Superior temporal gyrus (tissue), 1 donor: ENCODE measurements at regions not wholly inside any gene's neighbourhood (a gene's known extent, or its start where the extent isn't known, plus 50 kb on each side); places are given as distances from the start of the nearest gene placed in this dataset.
A peak's percentile ranks its signal among the peaks of the same experiment; 100 is the strongest.
"Not testable (repeated sequence)": the region's sequence is repeated elsewhere in the genome, so short reads cannot be mapped to it uniquely, and the experiment has no call there.

Experiments used
- DNase-seq: peaks from one replicate; pipeline ENCODE4 v3.0.0-alpha.2; 2016; ENCODE audit errors: extremely low spot score

DNA sequence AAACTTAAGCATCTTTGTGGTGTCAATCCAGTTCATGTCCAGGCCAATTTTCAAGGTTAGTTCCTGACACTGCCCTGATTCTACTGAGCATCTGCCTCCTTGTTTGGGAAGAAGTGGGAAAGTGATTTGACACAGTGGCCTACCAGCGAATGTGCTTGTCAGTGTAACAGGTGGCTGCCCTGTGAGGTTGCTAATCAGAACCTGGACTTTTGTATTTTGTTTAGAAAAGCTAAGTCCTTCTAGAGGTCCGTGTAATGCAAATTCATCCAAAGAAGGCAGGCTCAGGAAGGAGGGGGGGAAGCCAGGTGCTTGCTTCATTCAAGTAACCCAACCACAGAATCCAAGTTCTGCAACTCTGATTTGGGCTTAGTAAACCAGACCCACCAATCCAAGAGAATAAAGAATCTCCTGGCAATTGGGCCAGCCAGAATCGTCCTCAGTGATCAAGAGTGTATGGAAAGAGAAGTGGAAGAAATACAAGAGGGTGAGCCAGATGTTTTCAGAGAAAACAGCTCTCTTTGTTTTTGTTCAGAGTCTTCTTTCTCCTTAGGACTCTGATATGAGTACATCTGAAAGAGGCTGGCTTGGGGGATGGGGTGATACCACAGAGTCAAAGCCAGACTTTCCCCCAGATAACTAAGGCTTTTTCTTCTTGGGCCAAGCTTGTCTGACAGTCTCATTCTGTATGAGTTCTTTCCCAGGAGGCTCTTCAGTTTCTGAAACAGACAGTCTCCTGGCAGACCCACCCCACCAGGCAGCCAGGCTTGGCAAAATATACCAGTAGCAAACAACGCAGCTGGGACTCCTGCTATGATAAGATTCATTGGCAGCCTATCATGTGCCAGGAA, 508.9 kb upstream of the TBL1XR1 start:
- no peak for DNase-seq

DNA sequence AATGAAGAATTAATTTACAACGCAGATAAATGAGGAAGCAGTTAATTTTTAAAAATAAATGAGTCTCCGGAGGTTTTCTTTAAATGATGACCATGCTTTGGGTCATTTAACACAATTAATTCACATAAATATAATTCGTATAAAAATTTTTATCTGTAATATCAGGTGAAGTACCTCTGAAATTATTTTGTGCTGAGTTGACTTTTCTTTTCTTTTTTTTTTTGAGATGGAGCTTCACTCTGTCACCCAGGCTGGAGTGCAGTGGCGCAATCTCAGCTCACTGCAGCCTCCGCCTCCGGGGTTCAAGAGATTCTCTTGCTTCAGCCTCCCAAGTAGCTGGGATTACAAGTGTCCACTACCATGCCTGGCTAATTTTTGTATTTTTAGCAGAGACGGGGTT, 512.2 kb upstream of the TBL1XR1 start:
- not testable (repeated sequence) for DNase-seq

DNA sequence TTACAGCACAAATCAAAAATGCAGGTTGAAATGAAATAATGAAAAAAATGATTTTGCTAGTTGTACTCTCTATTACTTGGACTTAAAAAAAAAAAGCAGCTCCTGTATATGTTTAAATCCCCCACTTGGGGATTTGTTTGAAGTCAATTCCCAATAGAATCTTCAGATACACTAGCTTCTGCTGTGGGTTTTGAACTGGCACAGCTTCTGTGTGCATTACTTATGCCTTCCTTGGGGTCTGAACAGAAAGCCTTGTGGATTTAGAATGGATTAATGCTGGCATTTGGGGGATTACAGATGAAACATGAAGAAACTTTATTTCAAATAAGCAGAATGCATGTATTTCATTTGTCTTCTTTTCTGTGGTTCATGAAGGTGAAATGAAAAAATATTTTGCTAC, 513.2 kb upstream of the TBL1XR1 start:
- DNase-seq, result no peak

DNA sequence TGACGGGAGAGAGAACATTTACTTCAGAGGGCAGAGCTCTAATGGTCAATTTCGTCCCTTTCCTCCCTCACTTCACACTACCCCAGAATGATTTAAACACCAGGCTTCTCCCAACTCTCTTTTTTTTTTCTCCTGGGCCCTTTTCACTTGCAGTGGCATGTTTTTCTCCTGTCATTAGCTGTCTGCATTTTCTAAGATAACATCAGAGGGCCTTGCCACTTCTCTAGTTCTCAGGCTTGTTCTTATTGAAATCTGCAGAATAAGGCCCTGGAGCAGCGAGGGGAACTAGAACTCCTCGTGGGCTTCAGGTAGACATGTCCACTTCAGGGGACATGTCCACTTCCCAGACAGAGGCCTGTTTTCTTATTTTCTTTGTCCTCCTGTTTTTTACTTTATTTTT, 514.4 kb upstream of the TBL1XR1 start:
- DNase-seq, result no peak

DNA sequence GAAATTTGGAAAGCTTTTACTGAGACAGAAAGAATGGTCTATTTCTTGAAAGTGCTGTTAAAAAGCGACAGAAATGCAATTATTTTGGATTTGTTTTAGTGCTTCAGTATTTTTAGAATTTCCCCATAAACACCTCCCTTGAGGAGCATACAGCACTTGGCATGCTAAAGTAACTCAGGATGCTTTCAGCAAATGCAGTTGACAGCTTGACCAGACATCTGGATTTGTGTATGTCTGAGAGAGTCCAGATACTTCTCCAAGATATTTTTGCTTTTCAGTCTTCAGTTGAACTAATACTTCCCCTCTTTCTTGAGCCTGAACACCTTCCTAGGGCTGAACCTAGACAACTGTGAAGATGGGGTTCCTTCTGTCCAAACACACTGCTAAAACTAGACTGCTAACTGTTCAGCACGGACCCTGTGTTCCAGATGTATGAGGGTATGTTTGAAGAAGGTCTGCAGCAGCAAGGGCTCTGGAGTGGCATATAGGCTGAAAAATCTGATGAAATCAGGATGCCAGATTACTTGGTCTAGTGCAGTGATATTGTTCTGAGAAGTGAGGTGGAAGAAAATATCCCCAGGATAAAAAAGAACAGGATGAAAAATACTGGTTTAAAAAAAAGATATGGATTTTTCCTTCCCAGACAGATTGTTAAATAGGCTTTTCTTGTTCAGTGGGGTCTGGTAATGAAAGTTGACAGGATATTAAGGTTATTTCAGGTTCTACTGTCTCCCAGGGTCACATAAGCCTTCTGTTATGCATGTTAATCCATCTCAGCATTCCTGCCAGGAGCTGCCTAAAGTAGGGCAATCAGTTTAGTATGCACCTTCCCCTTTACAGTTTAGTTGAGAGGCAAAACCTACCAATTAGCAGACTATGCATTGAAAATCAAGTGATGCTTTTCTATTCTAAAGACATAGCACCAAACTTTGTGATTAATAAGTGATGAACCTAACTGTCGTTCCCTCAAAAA, 516.9 kb upstream of the TBL1XR1 start:
- peak; percentile 63 for DNase-seq

DNA sequence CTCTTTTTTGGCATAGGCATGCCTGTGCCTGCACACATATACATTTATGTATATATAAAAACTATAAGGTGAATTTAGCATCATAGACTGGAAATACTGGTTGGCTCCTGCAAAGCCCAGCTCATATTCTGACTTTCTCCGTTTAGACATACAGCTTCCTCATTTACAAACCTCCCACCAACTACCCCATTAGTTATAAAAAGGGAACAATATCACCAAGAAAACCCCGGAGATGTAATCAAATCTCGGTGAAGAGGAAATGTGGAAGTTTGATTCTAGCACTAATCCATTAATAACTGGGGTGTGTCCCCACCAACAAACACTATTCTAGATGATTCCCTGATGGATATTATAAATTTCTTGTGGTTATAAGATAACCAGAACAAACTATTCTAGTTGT, 517.7 kb upstream of the TBL1XR1 start:
- no peak for DNase-seq

DNA sequence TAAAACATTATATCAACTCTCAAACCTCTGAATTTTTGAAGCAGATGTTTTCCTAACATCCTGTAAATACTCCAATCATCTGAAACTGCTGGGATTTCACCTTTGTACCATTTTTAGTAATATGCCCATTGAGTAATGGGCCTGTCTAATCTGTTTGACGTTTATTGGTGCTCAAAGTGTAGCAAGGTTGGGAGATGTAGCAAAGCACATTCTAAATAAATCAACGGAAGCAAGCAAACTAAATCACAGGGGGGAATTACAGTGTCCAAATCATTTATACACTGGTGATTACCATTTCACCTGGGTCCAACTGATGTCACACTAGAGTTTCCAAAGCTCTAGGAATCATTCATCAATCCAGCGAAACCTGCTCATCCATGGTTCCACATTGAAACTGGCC, 518.7 kb upstream of the TBL1XR1 start:
- DNase-seq, result no peak

DNA sequence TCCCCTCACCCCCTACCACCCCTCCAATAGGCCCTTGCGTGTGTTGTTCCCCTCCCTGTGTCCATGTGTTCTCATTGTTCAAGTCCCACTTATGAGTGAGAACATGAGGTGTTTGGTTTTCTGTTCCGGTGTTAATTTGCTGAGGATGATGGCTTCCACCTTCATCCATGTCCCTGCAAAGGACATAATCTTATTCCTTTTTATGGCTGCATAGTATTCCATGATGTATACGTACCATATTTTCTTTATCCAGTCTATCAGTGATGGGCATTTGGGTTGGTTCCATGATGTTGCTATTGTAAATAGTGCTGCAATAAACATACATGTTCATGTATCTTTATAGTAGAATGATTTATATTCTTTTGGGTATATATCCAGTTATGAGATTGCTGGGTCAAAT, 523.6 kb upstream of the TBL1XR1 start:
- DNase-seq, result not testable (repeated sequence)

DNA sequence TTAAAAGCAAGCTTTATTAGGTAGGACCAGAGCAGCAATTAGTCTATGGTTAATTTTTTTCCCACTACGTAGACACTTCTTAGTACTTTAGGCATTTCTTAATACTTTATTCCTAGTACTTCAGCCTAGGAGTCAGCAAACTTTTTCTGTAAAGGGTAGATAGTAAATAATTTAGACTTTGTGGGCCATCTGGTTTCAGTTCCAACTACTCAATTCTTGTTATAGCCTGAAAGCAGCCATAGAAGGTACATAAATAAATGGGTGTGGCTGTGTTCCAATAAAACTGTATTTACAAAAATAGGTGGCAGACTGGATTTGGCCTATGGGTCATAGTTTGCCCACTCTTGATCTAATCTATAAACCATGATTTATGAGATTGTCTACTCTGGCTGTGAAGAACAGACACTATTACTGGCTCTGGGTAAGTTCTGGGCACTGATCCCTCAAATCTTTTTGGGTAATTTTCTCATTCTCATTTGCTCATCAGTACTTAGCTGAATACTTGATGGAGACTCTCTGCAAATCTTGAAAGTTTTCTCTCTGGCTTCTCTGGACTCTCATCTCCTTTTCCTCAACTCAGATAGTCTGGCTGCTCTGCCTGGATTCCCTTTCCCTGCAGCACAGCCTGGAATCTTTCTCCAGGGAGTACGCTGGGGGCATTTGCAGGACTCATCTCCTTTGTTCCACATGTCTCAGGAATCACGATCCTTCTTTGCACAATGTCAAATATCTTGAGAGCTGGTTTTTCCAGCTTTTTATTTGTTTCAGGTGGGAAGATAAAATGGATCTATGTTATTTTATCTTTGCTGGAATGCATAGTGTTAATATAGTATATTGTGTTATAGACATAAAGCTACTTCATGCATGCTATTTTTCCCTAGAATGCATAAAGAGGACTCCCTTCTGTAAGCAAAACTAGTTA, 524.8 kb upstream of the TBL1XR1 start:
- DNase-seq, result no peak

DNA sequence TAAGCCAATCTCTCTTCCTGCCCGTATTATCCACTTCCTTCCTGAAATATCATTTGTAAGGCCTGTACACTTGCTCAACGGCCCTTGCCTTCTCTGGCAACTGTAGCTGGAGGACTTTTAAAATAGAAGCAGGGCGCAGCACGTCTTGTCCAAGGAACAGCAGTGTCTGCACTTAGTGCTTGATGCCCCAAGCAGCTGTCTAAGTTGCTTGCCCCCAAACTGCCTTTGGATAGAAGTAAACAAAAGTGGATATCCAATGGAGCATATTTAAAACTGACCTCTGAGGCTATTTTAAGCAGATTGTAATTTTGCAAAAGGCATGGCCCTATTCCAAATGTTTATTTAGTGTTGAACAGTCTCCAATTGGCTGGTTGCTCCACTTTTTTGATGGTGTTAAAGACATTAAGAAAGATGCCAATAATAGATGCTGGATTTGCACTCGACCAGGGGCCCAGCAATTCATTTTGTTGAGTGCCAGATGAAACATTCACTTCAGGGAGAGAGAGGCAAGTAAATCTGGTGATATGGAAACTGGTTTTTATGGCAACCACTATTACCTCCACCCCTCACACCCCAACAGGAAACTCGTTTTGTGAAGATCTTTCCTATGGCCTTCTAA, 526.8 kb upstream of the TBL1XR1 start:
- DNase-seq, result peak; percentile 47

DNA sequence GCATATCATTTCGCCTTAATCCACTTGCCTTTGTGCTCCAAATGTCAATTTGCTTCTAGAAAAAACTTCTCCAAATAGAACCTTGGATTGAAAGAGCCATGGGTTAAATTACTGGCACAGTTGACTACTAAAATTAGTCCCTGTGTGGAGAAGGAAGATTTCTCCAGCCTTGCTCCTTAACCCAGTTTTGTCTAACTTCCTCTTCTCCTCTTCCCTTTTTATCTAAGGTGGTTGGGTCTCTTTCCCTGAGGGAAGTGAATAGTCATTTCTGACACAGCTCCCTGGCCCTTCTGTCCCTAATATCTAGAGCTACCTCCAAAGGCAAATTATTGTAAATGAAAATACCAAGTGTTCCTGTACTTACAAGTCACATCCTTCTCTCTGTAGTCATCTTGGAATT, 527.9 kb upstream of the TBL1XR1 start:
- DNase-seq, result no peak

DNA sequence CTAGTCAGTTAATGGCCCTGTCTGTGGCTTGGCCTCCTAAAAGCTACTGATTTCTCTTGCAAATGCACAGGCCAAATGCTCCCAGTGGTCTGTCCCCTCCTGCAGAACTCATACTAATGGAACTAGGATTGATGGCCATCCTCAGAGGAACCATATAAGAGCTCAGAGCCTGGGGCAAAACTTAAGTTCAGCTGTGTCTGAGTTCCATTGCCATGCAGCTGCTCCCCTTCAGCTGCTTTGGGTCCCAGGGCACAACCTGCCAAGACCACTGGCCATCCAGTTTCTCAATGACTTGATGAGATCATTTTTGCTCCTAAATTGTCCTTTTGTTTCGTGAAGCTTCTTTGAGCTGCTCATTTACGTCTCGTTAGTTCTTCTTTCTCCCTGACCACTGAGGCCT, 529.5 kb upstream of the TBL1XR1 start:
- no peak for DNase-seq

DNA sequence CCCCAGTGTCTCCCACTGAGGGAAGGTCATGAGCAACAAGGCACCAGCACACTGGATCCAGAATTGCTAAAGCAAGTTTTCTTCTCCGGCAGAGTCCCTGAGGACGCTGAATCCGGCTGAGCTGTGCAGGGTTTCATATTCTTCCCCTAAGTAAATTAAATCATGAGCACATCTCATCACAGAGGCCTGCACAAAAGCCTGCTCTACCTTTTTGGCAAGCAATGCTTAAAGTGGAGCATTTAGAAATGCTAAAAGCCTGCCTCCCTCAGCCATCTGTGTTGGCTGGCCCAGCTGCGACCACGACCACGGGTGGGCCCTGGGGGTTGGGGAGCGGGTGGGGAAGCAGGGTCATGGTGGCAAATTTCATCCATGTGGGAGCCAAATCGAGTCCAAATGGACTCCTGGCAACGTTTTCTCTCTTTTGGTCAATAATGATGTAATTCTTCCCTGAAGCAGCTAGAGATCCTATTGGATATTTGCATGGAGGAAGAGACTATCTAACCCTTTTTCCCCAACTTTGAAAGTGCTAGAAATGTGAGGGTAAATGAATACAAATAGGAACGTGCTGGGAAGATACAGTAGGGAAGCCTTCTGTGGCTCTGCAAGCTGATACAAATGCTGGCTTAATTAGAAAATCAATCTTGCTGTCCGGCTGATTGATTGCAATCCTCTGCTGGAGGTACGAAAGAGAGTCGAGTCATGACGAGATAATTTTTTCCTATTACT, 532.8 kb upstream of the TBL1XR1 start:
- no peak for DNase-seq

DNA sequence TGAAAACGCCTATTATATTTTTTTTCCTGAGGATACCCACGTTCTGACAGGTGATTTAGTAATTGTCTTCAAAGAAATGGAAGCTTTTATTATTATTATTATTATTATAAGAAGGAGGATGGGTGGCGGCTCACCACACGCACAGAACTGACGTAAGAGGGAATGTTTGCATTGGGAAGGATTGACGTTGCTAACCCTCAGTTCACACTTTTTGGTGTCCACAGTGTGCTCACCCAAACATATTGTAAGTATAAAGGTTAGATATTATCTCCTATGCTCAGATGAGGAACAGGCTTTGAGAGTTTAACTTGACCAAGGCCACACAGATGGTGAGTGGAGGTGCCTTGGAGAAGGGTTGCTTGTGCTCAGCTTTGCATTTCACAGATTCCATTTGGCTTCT, 533.5 kb upstream of the TBL1XR1 start:
- DNase-seq, result no peak

DNA sequence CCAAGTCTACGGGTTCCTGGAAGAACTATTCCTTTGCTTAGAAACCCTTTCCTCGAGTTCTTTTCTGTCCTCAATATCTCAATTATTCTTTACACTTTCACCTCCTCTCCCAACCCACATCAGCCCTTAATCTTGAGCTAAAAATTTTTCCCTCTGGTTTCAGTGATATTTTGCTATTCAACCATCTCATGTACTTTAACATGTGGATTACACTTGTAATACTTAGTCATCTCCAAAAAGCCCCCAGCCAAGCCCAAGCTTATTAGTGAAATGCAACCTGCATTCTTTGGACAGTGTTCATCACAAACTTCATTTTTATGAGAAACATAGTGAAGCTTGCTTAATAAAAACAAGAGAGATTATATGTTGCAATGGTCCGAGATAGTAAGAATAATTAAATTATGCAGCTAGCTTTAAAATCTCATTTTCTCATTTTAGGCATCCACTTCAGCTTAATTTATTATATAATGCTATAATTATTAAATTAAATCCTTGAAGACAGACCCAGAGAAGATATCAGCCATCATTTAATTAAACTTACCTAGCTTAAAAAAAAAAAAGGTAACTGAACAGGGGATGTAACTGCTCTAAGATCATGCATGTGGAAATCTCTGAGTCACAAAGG, 534.5 kb upstream of the TBL1XR1 start:
- no peak for DNase-seq

DNA sequence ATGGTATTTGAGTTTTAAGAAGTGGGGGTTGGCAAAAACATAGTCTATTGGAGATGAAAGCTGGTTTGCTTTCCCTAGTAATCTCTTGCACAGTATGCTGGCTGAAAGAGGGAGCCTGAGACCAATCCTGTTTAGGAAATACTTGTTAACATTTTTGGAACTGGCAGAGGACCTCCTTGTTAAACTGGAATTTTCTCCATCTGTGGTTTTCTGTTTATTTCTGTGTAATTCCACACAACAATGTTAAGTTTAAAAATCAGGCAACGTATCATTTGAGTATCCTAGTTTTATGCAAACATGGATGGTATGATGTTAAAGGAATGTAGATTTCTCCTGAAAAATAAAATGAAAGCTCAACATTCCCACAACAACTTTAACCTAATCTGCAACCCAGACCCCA, 536.0 kb upstream of the TBL1XR1 start:
- DNase-seq, result no peak

DNA sequence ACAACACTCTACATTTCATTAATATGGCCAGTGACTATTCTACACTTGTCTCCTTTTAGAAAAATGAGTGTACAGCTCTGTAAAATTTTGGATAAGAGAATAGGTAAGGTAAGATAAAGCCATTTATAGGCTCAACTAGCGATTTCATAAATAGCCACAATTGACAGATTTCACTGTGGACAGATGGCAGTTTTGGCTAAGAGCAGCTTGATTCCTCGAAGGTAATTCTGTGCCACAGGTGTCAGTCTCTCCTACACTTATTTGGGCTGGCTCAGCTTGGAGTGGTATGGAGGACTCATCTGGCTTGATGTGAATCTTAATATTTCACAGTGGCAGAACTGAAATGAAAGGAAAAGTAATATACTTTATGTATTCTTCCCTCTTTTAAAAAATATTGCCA, 536.7 kb upstream of the TBL1XR1 start:
- DNase-seq, result no peak

DNA sequence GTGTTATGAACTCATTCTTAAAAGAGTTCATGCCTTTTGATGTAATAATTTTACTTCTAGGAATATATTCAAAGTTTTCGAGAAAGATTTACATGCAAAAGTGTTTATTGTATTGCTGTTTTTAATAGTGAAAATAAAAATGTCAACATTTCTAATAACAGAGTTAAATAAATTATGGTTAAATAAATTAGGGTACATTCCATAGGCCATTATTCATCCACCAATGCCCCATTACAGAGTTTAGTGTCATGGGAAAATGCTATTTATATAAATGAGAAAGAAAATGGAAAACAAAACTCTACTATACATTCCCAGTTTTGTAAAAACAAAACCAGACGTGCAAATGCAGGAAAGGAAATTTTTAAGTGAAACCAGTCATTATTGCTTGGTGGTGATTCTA, 538.1 kb upstream of the TBL1XR1 start:
- DNase-seq, result no peak

DNA sequence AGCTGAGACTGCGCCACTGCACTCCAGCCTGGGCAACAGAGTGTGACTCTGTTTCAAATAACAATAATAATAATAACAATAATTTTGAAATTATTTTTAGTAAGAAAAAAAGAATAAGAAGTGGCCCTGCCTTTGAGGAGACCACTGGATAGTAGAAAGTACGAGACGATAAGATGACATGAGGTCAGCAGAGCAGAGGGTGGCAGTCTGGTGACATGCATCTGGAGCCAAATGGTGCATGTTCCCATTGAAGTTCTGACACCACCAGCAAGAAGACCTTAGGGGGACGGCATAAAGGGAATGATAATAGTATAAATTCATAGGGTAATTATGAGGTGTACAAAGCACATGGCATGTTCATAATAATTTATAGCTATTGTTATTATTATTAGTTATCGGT, 542.2 kb upstream of the TBL1XR1 start:
- no peak for DNase-seq

DNA sequence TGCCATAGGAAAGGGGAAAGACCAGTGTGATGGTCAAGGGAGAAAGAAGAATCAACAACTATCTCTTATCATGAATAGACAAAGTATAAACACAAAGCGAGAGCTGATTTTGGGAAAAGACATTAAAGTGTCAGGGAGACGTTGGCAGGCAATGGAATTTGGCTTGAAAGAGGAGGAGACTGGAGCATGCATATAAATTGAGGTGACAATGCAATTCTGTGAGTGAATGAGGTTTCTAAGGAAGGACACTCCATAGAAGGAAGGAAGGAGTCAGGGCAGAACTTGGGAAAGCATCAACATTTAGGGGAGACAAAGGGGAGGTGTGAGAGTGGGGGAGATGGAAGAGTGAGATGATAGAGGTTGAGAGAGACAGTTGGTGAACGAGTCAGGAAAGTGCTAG, 543.0 kb upstream of the TBL1XR1 start:
- no peak for DNase-seq
